ENCODE measurements at regions not wholly inside any gene's neighbourhood (a gene's known extent, or its start where the extent isn't known, plus 50 kb on each side); places are given as distances from the start of the nearest gene placed in this dataset.

- TF ChIP-seq POLR2AphosphoS5 (IDR thresholded peaks at IDR 0.05) (no peak), POLR2A (IDR thresholded peaks at IDR 0.05) (no peak), CTCF (IDR thresholded peaks at IDR 0.05) (no peak)
Measured at GRCh38 chr4:28868841-28869240, 1851.3 kb upstream of the PCDH7 start.
